Inflammatory macrophage treated with lipopolysaccharide for 1 hour (primary cell): ENCODE measurements at regions not wholly inside any gene's neighbourhood (a gene's known extent, or its start where the extent isn't known, plus 50 kb on each side); places are given as distances from the start of the nearest gene placed in this dataset.

Experiments used
- DNase-seq, 2 donors: peaks; one replicate each; pipeline ENCODE4 v3.0.0-alpha.2; 2020 to 2022

DNA sequence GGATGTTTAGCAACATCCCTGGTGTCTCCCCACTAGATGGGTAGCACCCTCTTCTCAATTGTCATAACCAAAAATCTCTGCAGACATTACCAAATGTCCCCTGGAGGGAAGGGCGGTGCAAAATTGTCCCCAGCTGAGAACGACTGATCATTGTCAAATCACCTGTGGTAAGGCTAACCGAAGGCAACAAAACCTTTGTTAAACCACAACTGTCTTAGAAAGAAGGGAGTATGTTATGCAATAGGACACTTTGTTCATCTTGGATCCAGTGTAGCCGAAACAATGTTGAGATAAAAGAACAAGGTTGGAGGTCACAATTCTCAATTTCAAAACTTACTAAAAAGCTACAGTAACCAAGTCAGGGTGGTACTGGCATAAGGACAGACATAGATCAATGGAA lies 50.3 kb upstream of the ST3GAL5 start:
- DNase-seq, result no peak
